GM19324 (cell line): ENCODE measurements at regions not wholly inside any gene's neighbourhood (a gene's known extent, or its start where the extent isn't known, plus 50 kb on each side); places are given as distances from the start of the nearest gene placed in this dataset.

Experiments
- ATAC-seq: cut with Tn5 transposase; IDR thresholded peaks from one replicate; pipeline ENCODE4 v1.9.1; 2021; ENCODE audit warnings: mild to moderate bottlenecking, moderate library complexity; ENCODE audit not compliant: unreplicated experiment, low FRiP score

DNA sequence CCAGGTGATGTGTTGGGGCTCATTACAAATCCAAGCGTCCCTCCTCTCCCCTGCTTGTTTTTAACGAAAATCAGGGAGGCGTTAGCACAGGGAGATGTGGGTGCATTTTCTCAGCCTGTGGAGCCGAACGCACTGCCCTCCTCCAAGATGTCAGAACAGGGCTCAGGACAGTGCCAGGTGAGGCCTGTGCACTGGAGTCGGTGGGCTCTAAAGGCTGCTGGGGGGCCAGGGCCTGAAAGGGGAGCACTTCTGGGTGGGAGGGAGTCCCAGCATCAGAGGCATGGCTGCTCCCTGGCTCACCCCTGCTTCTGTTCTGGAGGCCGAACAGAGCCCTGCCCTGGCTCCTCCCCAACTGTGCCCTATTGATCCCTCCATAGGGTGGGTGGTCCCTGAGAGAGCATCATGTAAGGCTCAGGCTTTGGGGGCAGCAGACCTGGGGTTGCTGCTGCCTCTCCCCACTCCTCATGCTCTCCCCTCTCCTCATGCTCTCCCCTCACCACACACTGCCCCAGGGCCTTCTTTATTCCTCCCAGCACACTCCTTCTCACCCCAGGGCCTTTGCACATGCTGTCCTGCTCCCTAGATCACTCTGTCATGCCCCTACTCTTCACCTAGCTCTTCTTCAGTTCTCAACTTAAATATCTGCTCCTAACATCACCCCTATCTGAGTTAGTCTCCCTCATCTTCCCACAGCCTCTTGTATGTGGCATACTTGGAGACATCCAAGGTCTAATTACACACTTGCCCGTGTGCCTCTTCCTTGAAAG, 725.2 kb downstream of the PTPRU start:
- ATAC-seq: no peak

DNA sequence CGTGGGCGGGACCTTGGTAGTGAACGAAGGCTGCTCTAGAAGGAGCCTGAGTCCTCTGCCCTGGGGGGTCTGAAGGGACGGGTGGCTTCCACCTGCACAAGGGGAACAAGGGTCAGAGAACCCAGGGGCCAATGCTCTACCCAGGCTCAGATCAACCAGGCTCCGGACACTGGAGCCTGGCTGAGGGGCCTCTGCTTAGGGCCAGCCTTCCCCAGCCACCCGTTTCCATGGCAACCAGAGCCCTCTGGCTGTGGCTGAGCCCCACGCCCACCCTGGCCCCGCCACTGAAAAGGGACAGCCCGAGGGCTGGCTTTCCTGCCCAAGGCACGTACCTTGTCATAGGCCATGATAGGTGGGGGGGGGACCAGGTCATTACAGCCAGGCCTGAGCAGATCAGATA, 724.6 kb downstream of the PTPRU start:
- ATAC-seq: no peak

DNA sequence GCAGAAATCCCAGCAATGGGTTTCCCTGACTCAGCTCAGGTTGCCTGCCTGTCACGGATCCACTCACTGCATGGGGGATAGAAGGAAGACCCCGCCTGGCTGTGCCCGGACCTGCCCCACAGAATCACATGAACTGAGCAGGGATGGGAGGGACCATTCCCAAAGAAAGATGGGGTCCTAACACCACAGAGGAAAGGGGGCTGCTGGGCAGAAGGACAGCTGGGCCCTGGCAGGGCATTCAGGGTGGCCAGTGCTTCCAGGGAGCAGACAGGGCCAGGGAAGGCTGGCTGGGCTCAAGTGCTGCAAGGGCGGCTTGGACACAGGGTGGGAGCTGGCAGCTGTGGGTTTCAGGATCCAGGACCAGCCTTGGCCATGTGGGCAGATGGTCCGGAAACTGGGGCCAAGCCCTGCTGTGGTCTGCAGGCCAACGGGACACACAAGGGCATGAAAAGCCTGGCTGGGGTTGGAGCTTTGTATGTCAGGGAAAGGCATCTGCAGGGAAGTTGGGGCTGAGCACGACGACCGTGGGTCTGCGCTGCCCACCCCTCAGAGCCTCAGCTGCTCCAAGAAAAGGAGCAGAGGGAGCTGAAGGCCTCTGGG, 723.9 kb downstream of the PTPRU start:
- ATAC-seq: no peak

DNA sequence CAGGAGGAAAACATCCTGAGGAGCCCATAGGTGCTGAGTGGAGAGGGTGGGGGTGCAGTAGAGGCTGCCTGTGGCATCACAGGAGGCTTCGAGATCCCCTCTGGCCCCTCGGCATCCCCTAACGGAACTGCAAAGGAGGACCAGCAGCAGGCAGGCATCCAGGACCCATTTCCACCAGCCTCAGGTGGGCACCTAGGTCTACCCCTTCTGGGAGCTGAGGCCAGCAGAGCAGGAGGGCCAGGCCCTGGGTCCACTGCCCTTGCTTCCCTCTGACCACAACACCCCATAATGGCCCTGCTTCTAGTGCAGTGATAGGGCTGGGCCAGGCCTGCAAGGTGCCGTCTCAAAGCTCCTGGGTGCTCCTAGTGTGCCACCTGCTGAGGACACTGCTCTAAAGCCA, 723.0 kb downstream of the PTPRU start:
- ATAC-seq: no peak

DNA sequence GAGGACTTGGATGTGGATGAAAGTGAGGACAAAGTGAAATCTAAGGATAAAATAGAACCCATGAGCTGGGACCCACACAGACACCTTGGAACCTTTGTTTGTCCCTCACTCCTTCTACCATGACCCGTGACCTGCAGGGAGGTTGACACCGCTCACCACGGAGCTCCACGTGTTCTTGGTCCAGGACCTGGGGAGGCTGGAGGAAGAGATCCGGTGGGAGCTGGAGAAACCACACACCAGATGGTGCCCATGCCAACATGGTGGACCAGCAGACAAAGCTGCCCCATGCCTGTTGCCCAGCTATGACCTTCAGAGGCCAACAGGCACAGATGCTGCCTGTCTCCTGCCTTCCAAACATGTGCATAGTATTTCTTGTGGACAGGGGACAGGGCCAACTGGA, 721.9 kb downstream of the PTPRU start:
- ATAC-seq: no peak

DNA sequence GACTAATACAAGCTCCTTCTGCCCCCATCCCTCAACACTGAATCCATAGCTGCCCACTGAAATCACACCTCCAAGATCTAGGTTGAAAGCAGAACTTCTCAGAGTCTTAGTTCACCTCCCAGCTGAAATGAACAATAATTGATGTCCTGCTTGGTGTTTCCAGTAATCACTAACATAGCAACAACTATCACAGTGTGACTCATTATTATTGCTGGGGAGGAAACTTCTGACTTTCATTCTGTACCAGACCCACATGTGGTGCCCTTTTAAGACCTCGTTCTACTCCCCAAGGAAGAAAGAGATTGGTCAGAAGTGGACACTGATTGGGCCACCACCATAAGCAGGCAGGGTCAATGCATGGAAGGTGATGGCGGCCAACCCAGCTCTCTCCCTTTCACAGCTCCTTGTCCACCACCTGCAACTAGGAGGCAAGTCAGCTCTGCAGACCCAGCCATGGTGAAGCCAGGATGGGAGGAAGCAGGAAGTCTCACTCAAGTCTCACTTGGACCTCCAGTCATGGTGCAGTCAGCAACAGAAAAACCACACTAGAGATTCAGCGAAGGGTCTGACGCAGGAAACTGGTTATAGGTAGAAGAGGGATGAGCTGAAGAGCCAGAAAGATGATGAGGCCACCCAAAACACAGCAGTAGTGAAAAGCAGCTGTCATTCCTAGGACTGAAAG, 720.2 kb downstream of the PTPRU start:
- ATAC-seq: no peak

DNA sequence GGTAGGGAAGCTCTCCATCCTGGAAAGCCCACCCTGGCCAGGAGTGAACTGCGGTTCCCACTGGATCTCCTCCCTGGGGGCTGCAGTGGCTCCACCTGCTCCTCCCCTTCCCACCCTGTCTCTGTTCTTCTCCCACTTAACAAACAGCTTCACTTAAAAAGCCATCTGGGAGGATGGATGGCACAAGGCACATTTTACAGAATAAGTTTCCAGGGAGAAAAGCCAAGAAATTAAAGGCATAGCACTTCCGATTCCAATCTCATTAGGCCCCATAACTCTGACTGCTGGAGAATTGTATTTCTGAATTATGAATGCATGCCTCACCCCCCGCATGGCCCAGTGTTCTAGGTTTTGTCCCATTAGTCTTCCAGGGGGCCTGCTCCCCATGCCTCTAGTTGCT, 718.3 kb downstream of the PTPRU start:
- ATAC-seq: no peak

DNA sequence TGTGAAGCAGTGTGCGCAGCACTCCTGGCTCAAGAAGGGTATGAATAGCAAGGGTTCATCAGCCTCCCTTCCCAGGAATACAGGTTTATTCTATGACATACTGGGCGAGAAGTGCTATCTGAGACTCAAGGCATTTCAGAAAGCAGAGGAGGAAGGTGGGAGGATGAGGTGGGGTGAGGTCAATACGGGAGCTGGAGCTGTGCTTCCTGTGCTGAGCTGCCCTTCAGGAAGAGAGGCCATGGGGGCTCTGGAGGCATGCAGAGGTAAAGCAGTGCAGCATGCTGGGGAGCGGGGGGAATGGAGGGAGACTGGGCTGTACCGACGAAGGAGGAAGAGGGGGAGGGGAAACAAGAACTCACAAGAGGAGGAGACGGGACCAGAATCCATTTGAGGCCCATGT, 717.6 kb downstream of the PTPRU start:
- no peak for ATAC-seq

DNA sequence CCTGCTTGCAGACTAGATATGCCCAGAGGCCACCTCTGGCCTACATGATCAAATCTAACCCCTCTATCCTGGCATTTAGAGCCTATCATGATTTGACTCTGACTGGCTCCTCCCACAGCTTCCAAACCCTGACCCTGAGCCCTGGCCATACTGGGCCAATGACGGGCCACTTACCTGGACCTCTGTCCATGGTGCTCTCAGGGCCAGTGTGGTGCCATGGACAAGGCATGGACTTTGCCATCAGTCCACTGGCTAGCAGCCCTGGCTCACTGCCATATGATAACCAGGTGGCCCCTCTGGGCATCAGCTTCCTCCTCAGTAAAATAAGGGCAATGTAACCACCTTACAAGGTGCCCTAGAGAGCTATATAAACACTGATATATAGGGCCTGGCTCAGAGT, 713.4 kb downstream of the PTPRU start:
- no peak for ATAC-seq

DNA sequence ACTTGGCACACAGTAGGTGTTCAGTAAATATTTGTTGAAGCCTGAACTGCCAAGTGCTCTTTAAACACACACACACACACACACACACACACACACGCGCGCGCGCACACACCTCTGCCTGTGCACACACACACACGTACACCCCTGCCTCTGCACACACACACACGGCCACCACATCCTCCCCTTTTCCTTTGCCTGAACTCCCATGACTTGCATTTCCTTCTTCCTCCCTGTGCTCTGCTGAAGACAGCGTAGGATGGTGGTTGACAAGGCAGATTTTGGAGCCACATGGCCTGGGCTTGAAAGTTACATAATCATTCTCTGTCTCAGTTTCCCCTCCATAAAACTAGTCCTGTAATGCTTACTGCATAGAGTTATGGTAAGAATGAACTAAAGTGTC, 712.3 kb downstream of the PTPRU start:
- ATAC-seq: no peak

DNA sequence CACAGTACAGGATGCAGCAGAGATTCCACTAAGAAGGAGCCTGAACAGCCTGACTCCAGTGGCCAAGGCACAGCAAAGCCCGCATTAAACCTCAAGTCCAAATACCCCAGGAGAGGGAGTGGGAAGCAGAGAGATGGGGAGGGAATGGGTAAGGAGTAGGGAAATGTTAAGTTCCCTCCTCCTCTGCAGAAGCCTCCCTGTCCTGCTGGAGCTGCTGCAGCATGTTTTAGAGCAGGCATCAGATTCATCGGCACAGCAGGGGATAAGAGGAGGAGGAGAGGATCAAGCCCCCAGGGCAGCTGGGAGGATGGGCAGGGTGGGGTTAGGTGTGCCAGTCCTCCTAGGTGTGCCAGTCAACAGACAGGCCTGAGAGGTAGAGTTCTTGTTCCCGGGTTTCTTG, 709.7 kb downstream of the PTPRU start:
- no peak for ATAC-seq

DNA sequence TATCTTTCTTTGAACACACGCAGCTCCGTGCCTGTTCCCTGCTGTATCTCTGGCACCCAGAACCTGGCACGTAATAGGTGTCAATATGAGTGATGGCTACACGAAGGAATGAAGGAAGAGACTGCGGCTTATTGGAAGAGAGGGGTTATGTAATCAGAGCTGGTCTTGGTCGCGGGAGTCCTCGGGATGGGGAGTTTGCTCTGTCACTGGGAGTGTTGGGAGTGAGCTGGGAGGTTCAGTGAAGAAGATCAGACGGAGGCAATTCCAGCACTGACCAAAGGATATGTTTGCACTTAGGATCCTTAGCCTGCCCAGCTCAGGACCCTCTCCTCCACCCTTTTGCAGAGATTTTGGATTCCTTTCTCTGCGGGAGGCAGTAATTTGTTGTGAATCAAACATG, 709.1 kb downstream of the PTPRU start:
- no peak for ATAC-seq

DNA sequence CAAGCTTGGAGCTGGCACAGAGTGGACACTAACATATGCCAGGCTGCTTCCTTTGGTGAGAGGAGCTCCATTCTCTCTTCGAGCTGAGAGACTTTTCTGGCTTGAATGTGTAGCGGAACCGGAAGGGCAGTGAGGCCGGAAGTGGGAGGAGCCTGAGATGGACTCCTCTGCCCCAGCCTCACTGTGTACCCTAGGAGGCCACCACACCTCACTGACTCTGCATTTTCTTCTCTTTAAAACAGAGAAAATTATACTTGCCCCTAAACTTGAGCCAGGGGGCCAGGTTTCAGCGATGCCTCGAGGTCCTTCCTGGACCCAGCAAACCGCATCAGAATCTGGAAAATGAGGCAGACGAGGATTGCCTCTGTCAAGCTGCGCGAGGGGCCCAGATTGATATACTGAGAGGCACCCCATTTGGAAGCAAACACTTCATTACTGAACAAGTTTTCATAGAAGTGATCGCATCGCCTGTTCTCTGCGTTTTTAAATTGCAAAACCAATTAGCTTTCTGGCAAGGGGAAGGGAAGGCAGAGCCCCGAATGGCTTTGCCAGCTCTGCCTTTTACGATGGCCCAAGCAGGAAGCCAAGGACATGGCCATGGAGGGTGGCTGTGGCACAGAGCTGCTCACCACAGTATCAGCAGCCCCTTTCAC, 708.1 kb downstream of the PTPRU start:
- ATAC-seq: no peak

DNA sequence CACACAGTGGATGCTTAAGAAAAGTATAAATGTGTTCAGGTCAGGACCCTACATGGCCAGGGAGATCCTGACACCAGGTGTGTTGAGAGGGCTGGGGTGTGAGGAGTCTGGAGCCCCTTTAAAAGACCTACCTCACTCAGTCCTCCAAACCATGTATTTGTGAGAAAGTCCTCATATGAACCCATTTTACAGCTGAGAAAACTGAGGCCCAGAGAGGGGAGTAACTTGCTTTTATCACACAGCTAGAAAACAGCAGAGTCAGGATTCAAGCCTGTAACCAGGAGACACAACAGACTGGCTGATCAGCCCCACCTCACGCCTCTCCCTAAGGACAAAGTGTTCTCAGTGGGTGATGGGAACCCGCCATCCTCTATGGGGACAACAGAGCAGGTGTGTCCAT, 706.7 kb downstream of the PTPRU start:
- no peak for ATAC-seq

DNA sequence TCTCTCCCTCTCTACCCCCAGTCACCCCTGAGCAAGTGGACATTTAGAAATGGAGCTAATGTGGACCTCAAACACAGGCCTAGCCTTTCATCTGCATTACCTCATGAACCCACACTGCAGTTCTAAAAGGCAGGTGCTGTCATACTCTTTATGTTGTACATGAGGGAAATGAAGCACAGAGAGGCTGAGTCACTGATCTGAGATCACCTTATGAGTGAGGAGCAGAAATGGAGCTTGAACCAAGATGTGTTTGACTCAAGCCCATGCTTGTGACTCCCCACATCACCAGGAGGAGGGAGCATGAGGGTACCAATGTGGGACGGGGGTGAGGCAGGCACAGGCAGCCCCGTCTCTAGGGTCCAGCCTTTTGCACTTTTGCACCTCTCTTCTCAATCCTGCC, 702.8 kb downstream of the PTPRU start:
- no peak for ATAC-seq

DNA sequence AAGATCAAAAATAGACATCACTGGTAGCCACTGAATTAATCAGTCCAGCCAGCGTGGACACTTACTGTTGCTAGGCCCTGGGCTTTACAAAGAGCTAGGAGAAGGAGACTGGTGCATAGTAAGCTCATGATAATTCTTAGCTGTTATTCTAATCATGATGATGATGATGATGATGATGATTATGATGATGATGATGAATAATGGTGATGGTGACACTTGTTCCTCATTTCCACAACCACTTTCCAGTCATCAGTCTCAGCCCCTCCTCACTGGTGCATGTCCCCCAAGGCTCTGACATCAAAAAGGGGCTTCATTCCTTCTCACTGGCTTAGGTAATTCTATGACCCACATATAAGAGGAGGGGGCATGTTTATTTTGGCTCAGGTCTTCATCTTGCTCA, 701.0 kb downstream of the PTPRU start:
- no peak for ATAC-seq

DNA sequence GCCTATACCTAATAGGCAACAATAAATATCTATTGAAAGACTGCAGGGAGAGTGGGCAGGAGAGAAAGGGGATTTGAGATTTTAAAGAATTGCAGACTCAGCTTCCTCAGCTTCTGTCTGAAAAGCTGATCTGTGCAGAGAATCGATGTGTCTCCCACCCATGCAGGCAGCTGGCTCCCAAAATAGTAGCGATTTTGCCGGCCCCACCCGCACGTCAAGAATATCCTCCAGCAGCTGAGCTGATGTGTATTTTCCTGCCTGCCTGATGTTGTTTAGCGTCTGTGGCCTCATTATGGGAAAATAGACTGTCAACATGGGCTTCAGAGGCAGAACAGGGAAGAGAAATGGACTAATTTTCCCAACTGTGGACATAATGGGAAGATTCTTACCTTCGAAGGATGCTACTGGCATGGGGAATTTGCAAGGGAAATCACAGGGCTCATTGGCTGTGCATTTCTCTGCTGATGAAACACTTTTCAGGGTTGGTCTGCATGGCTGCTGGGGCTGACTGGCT, 699.8 kb downstream of the PTPRU start:
- ATAC-seq: no peak

DNA sequence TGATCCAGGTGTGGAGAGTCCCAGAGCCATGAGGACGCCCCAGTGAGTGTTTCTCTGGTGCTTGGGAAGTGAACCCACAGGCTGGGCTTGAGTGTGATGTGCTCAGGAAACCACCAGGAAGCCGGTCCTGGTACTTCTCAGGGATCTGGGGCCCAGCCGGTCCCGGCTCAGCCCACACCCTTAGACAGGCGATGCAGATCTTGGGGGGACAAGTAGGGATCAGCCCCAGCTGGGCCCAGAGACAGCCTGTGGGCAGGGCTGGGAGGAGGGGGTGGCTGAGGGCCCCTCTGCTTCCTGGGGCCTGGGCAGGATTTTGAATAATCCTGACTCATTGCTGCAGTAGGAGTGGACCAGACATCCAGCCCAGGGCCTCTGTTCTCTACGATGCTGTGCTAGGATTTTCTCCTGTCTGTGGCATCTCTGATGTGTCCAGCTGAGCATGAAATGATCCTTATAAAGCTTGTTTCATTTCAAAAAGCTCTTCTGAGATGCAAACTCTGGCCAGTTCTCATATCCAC, 698.0 kb downstream of the PTPRU start:
- no peak for ATAC-seq

DNA sequence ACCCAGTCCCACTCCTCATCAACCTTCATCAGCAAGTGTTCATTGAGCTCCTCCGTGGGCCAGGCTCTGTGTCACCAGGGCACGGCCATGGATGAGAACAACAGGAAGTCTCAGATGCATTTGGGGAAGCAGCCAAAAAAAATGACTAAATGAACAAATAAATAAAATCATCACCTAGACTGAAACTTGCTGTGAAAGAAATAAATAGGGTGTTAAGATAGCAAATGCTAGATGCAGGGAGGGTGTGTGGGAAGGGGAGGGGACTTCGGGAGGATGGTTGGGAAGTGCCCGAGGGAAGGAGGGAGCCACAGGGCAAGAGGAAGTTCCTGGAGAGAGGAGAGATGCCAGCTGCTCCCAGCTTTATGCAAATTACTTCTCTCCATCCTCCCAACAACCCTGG, 696.7 kb downstream of the PTPRU start:
- no peak for ATAC-seq

DNA sequence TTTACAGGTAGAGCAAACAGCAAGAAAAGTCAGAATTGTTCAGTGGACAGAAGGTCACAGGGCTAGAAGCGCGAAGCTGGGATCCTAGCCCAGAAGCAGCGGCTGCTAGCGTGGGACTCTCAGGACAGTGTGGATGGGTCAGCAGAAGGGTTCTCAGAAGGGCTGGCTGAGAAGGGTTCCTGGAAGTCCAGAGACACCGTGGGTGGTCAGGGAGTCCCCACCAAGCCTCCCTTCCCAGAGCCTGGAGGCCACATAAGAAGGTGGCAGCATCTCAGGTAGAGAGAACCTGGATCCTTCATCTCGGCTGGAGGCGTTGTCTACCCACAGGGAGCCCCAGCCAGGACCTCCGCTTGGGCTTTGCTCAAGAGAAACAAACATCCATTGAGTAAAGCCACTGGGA, 696.3 kb downstream of the PTPRU start:
- ATAC-seq: no peak
